Esophagus muscularis mucosa (tissue), 4 donors: ENCODE measurements at regions not wholly inside any gene's neighbourhood (a gene's known extent, or its start where the extent isn't known, plus 50 kb on each side); places are given as distances from the start of the nearest gene placed in this dataset.

Experiments used
- DNase-seq: peaks from one replicate; pipeline ENCODE4 v3.0.0-alpha.2; 2017; ENCODE audit errors: extremely low spot score
- H3K27ac ChIP-seq, 4 donors: fragments of 200-600 bp; sonication (generic); replicated peaks in 1 of 4; 1 replicate in 3 of 4; 2 replicates in 1 of 4; pipeline ENCODE4 v1.5.1; 2016 to 2019; ENCODE audit warnings: mild to moderate bottlenecking in 1 of 4
- H3K27me3 ChIP-seq, 4 donors: fragments of 200-600 bp; sonication (generic); one replicate each; pipeline versions ENCODE4 v1.5.1 to v1.6.0; 2016 to 2019
- H3K36me3 ChIP-seq, 4 donors: fragments of 200-600 bp; sonication (generic); one replicate each; pipeline ENCODE4 v1.5.1; 2016 to 2019
- H3K4me1 ChIP-seq, 4 donors: fragments of 200-600 bp; sonication (generic); one replicate each; pipeline ENCODE4 v1.5.1; 2016 to 2019
- H3K4me3 ChIP-seq, 4 donors: fragments of 200-600 bp; sonication (generic); 1 replicate in 2 of 4; 2 replicates in 2 of 4; pipeline ENCODE4 v1.5.1; 2016 to 2019; ENCODE audit warnings: mild to moderate bottlenecking in 4 of 4, moderate library complexity in 1 of 4
- H3K9me3 ChIP-seq, 4 donors: fragments of 200-600 bp; sonication (generic); 1 replicate in 3 of 4; 2 replicates in 1 of 4; pipeline ENCODE4 v1.5.1; 2016 to 2019
- CTCF ChIP-seq, 3 experiments: fragments of 200-600 bp in 2 of 3; fragments of 450-650 bp in 1 of 3; sonication (generic) in 2 of 3; IDR thresholded peaks; one replicate each; pipeline ENCODE4 v1.5.1; 2017 to 2019; ENCODE audit warnings: antibody characterized with exemption in 3 of 3, mild to moderate bottlenecking in 2 of 3, moderate library complexity in 1 of 3
- EP300 ChIP-seq: sonication (generic); formaldehyde crosslinking; IDR thresholded peaks from one replicate; pipeline ENCODE4 v1.6.1; 2017; ENCODE audit warnings: antibody characterized with exemption
- POLR2A ChIP-seq: fragments of 450-650 bp; IDR thresholded peaks from one replicate; pipeline ENCODE4 v1.6.1; 2017; ENCODE audit warnings: antibody characterized with exemption, moderate library complexity, mild to moderate bottlenecking, low read depth
- POLR2AphosphoS5 ChIP-seq, 2 donors: sonication (generic); formaldehyde crosslinking; IDR thresholded peaks; one replicate each; pipeline ENCODE4 v1.6.1; 2017; ENCODE audit warnings: antibody characterized with exemption in 2 of 2
- WGBS: methylation state at CpG from one replicate; pipeline ENCODE4 v1.1.5; 2018; 5-methylcytosine and 5-hydroxymethylcytosine counted together
- intact Hi-C: fragments of 100-400 bp; cut with DNase I; formaldehyde crosslinking; loops from one replicate; pipeline ENCODE4 v1.15.1; 2023

DNA sequence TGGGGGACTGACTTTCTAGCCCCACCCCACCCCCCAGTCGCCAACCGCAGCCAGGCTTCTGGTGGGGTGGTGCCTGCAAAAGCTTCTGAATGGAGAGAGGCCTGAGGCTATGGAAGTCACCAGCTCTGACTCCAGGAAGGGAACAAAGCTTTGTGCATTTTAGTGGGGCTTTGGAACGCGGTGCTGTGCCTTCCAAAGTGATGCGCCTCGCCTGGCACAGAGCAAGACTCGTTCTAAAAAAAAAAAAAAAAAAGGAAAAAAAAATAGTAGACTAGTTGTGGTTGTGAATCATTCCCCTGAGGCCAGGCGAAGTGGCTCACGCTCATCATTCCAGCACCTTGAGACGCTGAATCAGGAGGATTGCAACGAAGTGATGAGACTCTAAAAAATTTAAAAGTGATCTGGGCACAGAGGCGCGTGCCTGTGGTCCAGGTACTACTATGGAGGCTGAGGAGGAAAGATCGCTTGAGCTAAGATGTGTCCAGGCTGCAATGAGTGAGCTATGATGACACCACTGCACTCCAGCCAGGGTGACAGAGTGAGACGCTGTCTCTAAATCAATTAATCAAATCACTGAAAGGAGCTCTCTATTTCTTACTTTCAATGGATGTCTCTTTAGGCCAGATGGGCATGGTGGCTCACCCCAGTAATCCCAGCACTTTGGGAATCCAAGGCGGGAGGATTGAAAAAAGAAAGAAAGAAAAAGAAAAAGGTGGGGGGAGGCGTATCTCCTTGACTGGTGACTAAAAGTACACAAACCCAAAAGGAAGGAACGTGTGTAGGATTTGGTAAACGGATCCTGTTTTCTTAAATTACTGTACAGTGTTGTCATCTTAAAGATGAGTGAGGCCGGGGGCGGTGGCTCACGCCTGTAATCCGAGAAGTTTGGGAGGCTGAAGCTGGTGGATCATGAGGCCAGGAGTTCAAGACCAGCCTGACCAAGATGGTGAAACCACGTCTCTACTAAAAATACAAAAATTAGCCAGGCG lies 259.6 kb upstream of the ALG10B start:
- Histone ChIP-seq H3K4me3 (no peak overlapping the region), H3K27me3 (no peaks in the 10 kb centered on the region), H3K9me3 (peaks cover 0 to 16% (median 4%) of the 10 kb centered on the region in 4 donors), H3K4me1 (no peaks in the 10 kb centered on the region), H3K27ac (no peak overlapping the region), H3K36me3 (no peaks in the 10 kb centered on the region)
- DNase-seq = no peak
- intact Hi-C loops = no loop called here
- WGBS = 77% methylated on average over 25 of the region's 25 CpGs
- TF ChIP-seq POLR2A = no peak
- TF ChIP-seq POLR2AphosphoS5 (IDR thresholded peaks at IDR 0.05) = no peak
- no peak for TF ChIP-seq CTCF (IDR thresholded peaks at IDR 0.05)
- TF ChIP-seq EP300 = no peak

DNA sequence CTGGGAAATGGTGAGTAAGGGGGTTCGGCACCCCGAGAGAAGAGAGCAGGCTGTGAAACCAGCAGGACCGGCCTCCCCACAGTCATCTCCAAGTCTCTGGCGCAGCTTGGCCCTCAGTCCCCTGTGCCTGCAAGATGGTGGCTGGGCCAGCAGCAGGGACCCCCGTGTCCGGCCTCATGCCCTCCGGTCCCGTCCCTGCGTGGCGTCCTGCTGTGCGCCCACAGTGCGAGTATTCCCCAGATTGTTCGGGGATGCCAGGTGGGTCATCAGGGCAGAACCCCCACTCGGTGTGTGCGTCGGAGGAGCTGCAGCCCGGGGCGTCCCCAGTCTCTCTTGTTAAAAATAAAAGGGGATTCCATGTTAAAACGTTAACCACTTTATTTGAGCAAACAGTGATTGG lies 216.9 kb upstream of the ALG10B start:
- Histone ChIP-seq H3K4me1 (no peaks in the 10 kb centered on the region), H3K27me3 (no peaks in the 10 kb centered on the region), H3K9me3 (peaks cover 0 to 12% (median 7%) of the 10 kb centered on the region in 4 donors), H3K4me3 (no peak overlapping the region), H3K36me3 (no peaks in the 10 kb centered on the region), H3K27ac (no peak overlapping the region)
- intact Hi-C loops = no loop called here
- no peak for DNase-seq
- WGBS = 92% methylated on average over 18 of the region's 19 CpGs
- no peak for TF ChIP-seq EP300
- no peak for TF ChIP-seq POLR2A
- TF ChIP-seq CTCF (IDR thresholded peaks at IDR 0.05) = no peak
- TF ChIP-seq POLR2AphosphoS5 (IDR thresholded peaks at IDR 0.05) = no peak

DNA sequence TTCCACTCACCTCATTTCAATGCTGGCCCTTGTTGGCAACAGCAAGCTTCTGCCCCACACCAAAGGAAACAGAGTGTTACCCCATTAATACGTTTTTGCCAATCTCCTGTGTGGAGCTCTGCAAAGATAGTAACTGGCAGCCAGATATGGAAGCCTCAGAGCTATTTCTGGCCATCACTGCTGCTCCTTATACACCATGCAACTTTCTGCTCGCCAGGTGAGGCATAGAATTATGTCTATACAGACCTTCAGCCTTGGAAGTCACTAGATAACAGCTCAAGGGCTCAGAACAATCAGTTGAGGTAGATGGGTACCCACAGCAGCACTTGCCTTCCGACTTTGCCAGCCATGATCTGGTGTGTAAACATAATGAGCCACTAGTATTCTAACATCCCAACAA lies 214.8 kb upstream of the ALG10B start:
- Histone ChIP-seq H3K9me3 (peaks cover 0 to 12% (median 7%) of the 10 kb centered on the region in 4 donors), H3K27me3 (no peaks in the 10 kb centered on the region), H3K4me3 (no peak overlapping the region), H3K4me1 (no peaks in the 10 kb centered on the region), H3K36me3 (no peaks in the 10 kb centered on the region), H3K27ac (no peak overlapping the region)
- intact Hi-C loops = no loop called here
- no peak for TF ChIP-seq POLR2AphosphoS5 (IDR thresholded peaks at IDR 0.05)
- no peak for TF ChIP-seq CTCF (IDR thresholded peaks at IDR 0.05)
- no peak for TF ChIP-seq EP300
- no peak for TF ChIP-seq POLR2A
- no peak for DNase-seq
- WGBS = 41% methylated on average over 2 of the region's 3 CpGs

DNA sequence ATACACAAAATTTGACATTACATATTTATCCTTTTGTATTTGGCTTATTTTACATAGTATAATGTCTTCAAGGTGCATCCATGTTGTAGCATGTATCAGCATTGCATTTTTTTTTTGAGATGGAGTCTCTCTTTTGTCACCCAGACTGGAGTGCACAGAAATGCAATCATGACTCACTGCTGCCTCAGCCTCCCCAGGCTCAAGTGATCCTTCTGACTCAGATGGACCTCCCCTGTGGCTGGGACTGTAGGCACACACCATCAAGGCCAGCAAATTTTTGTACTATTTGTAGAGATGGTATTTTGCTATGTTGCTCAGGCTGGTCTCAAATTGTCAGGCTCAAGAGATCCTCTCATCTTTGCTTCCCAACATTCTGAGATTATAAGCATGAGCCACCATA lies 214.4 kb upstream of the ALG10B start:
- H3K36me3 ChIP-seq = no peaks in the 10 kb centered on the region
- H3K4me1 ChIP-seq = no peaks in the 10 kb centered on the region
- H3K4me3 ChIP-seq = no peak overlapping the region
- no peaks in the 10 kb centered on the region for H3K27me3 ChIP-seq
- TF ChIP-seq CTCF (IDR thresholded peaks at IDR 0.05) = no peak
- TF ChIP-seq POLR2AphosphoS5 (IDR thresholded peaks at IDR 0.05) = no peak
- TF ChIP-seq EP300 = no peak
- no peak for TF ChIP-seq POLR2A
- DNase-seq = no peak
- H3K27ac ChIP-seq = no peak overlapping the region
- peaks cover 0 to 12% (median 7%) of the 10 kb centered on the region in 4 donors for H3K9me3 ChIP-seq
- intact Hi-C loops = no loop called here
